Skeletal muscle satellite cell (primary cell): ENCODE measurements at regions not wholly inside any gene's neighbourhood (a gene's known extent, or its start where the extent isn't known, plus 50 kb on each side); places are given as distances from the start of the nearest gene placed in this dataset.
"Not testable (repeated sequence)": the region's sequence is repeated elsewhere in the genome, so short reads cannot be mapped to it uniquely, and the experiment has no call there.

Experiments used
- H3K27me3 ChIP-seq: 2 replicates; pipeline ENCODE4 v1.7.0; 2013; ENCODE audit warnings: low read length; ENCODE audit not compliant: control insufficient read depth, insufficient read depth
- H3K36me3 ChIP-seq: 2 replicates; pipeline ENCODE4 v1.7.0; 2013; ENCODE audit warnings: mild to moderate bottlenecking, control low read depth, low read length; ENCODE audit not compliant: insufficient read depth
- H3K4me1 ChIP-seq: 2 replicates; pipeline ENCODE4 v1.7.0; 2013; ENCODE audit warnings: low read length; ENCODE audit not compliant: control insufficient read depth, insufficient read depth
- H3K4me2 ChIP-seq: 2 replicates; pipeline ENCODE4 v1.7.0; 2013; ENCODE audit warnings: mild to moderate bottlenecking, low read length
- H3K4me3 ChIP-seq: 2 replicates; pipeline ENCODE4 v1.7.0; 2013; ENCODE audit warnings: low read length
- H3K9ac ChIP-seq: 2 replicates; pipeline ENCODE4 v1.7.0; 2013; ENCODE audit warnings: mild to moderate bottlenecking, low read depth, low read length, moderate library complexity
- H3K9me3 ChIP-seq: replicated peaks from 2 replicates; pipeline ENCODE4 v1.7.0; 2013; ENCODE audit warnings: mild to moderate bottlenecking, control low read depth, low read length

DNA sequence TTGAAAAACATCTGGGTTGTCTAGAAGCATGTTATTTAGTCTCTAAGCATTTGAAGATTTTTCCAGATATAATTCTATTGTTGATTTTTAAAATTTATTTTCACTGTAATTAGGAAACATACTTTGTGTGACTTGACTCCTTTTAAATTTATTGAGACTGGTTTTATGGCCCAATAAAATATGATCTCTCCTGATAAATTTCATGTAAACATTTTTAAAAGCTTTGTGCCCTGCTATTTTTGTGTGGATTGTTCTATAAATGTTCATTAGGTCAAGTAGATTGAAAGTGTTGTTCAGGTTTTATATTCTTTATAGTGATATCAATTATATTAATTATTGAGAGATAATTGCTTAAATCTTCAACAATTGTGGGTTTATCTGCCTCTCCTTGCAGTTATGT, 105.4 kb downstream of the RFX6 start:
- Histone ChIP-seq H3K9ac (no peak overlapping the region), H3K27me3 (no peaks in the 10 kb centered on the region), H3K4me2 (no peak overlapping the region), H3K36me3 (no peaks in the 10 kb centered on the region), H3K4me3 (no peak overlapping the region), H3K9me3 (no peaks in the 10 kb centered on the region), H3K4me1 (no peaks in the 10 kb centered on the region)

DNA sequence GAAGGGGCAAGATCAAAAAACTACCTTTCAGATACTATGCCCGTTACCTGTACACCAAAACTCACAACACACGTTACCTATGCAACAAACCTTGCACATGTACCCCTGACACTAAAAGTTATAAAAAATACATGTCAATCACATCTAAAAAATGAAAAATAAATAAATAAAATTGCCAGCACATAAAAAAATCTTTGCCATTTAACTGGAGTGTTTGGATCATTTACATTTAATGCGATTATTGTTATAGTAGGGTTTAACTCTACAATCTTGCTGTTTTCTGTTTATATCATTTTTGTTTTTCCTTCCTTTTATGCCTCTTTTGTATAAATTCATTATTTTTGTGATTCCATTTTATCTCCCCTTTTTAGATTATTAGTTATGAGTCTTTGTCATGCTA, 106.3 kb downstream of the RFX6 start:
- Histone ChIP-seq H3K27me3 (no peaks in the 10 kb centered on the region), H3K4me1 (no peaks in the 10 kb centered on the region), H3K4me3 (no peak overlapping the region)

DNA sequence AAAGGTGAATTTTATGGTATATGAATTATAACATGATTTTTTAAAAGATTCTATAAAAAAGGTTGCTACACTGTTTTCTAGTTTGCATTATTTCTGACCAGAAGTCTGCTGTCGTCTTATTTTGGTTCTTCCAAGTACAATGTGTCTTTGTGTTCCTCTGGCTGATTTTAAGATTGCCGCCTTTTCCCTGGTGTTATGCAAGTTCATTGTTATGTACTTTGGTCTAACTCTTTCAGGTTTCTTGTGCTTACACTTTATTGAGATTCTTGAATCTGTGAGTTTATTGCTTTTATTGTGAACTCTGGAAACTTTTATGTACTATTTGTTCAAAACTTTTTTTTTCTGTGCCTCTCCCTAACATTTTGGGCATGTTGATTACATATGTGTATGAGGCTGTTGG, 109.8 kb downstream of the RFX6 start:
- H3K4me1 ChIP-seq: no peaks in the 10 kb centered on the region
- no peak overlapping the region for H3K4me2 ChIP-seq
- H3K27me3 ChIP-seq: no peaks in the 10 kb centered on the region
- no peak overlapping the region for H3K9ac ChIP-seq
- no peak overlapping the region for H3K4me3 ChIP-seq
- no peaks in the 10 kb centered on the region for H3K36me3 ChIP-seq
- H3K9me3 ChIP-seq: no peaks in the 10 kb centered on the region

More for the DNA sequence above, 106.3 kb downstream of the RFX6 start:
- Histone ChIP-seq H3K9ac (no peak overlapping the region), H3K9me3 (no peaks in the 10 kb centered on the region), H3K4me2 (no peak overlapping the region), H3K36me3 (no peaks in the 10 kb centered on the region)

- Histone ChIP-seq H3K9ac (no peak overlapping the region), H3K4me2 (no peak overlapping the region), H3K9me3 (no peaks in the 10 kb centered on the region), H3K4me1 (no peaks in the 10 kb centered on the region), H3K36me3 (no peaks in the 10 kb centered on the region), H3K27me3 (no peaks in the 10 kb centered on the region), H3K4me3 (no peak overlapping the region)
Observed at GRCh38 chr6:116990679-116991078, 113.6 kb downstream of the RFX6 start.

GRCh38 chr6:116992546-116992945, 115.5 kb downstream of the RFX6 start:
- Histone ChIP-seq H3K36me3 (no peaks in the 10 kb centered on the region), H3K4me3 (no peak overlapping the region), H3K9me3 (no peaks in the 10 kb centered on the region), H3K4me2 (no peak overlapping the region), H3K9ac (no peak overlapping the region), H3K27me3 (no peaks in the 10 kb centered on the region), H3K4me1 (no peaks in the 10 kb centered on the region)

DNA sequence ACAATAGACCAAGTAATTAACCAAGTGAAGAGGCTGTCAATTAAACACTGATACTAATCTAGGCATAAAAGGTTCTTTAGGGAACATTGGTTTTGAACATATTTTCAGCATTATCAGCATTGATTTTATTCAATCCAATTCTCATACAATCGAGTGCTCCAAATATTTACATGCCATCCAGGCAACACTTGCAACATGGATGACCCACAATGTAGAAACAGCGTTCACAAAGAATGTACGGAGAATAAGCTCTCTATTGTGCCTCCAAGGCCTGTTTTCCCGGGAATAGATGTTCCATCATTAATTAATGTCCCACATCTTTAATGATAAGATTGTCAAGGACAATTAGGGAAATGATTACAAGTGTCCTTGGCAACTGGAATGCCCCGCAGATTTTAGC, 117.4 kb downstream of the RFX6 start:
- H3K27me3 ChIP-seq: no peaks in the 10 kb centered on the region
- no peaks in the 10 kb centered on the region for H3K36me3 ChIP-seq
- no peaks in the 10 kb centered on the region for H3K9me3 ChIP-seq
- no peak overlapping the region for H3K4me3 ChIP-seq
- no peak overlapping the region for H3K9ac ChIP-seq
- no peaks in the 10 kb centered on the region for H3K4me1 ChIP-seq
- H3K4me2 ChIP-seq: no peak overlapping the region

DNA sequence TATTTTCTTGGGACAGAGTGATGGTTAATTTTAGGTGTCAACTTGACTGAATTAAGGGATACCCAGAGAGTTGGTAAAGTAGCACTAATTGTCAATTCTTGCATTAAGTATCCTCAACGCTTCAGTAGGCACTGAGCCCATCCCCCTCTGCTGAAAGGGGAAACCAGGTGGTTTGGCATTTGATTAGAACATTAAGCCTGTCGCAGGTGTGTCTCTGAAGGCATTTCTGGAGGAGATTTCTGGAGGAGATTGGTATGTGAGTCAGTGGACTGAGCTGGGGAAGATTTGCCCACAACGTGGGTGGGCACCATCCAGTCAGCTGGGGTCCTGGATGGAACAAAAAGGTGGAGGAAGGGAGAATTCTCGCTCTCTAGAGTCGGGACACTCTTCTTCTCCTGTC, 119.8 kb downstream of the RFX6 start:
- Histone ChIP-seq H3K9ac (no peak overlapping the region), H3K9me3 (no peaks in the 10 kb centered on the region), H3K36me3 (no peaks in the 10 kb centered on the region), H3K4me1 (no peaks in the 10 kb centered on the region), H3K4me3 (no peak overlapping the region), H3K27me3 (no peaks in the 10 kb centered on the region), H3K4me2 (no peak overlapping the region)

DNA sequence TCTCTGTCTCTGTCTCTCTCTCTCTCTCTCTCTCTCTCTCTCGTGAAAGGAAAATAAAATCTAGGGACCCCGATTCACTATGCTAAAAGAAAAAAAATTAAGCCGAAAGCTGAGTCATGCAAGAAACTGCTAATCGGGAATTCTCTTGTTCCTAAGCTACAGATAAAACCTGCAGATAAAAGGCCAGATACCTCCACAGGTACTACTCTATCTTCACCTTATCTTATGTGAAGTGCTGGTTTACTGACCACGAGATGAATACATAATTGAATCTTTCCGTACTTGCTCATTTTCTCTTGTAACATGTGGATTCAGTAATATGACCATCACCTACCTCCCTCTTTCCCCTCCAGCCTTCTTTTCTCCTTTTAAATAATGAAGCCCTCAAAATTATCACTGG, 120.5 kb downstream of the RFX6 start:
- no peak overlapping the region for H3K9ac ChIP-seq
- no peak overlapping the region for H3K4me3 ChIP-seq
- H3K27me3 ChIP-seq: no peaks in the 10 kb centered on the region
- no peaks in the 10 kb centered on the region for H3K4me1 ChIP-seq
- no peaks in the 10 kb centered on the region for H3K36me3 ChIP-seq
- H3K9me3 ChIP-seq: no peaks in the 10 kb centered on the region
- no peak overlapping the region for H3K4me2 ChIP-seq

- Histone ChIP-seq H3K9me3 (no peaks in the 10 kb centered on the region), H3K9ac (no peak overlapping the region), H3K27me3 (no peaks in the 10 kb centered on the region), H3K4me3 (no peak overlapping the region), H3K4me1 (no peaks in the 10 kb centered on the region), H3K4me2 (no peak overlapping the region), H3K36me3 (no peaks in the 10 kb centered on the region)
Observed at GRCh38 chr6:117007659-117008058, 130.6 kb downstream of the RFX6 start.

- Histone ChIP-seq H3K27me3 (no peaks in the 10 kb centered on the region), H3K4me1 (no peaks in the 10 kb centered on the region), H3K4me3 (no peak overlapping the region), H3K4me2 (no peak overlapping the region), H3K9ac (no peak overlapping the region), H3K9me3 (no peaks in the 10 kb centered on the region), H3K36me3 (no peaks in the 10 kb centered on the region)
Observed at GRCh38 chr6:117008618-117009017, 131.6 kb downstream of the RFX6 start.

GRCh38 chr6:117014641-117015473, 137.8 kb downstream of the RFX6 start:
- H3K4me2 ChIP-seq, H3K4me3 ChIP-seq, H3K27me3 ChIP-seq, H3K4me1 ChIP-seq, H3K9me3 ChIP-seq, H3K9ac ChIP-seq, H3K36me3 ChIP-seq: not testable (repeated sequence)

DNA sequence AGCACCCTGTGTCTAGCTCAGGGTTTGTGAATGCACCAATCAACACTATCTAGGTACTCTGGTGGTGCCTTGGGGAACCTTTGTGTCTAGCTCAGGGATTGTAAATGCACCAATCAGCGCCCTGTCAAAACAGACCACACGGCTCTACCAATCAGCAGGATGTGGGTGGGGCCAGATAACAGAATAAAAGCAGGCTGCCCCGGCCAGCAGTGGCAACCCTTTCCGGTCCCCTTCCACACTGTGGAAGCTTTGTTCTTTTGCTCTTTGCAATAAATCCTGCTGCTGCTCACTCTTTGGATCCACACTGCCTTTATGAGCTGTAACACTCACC, 138.4 kb downstream of the RFX6 start:
- not testable (repeated sequence) for H3K36me3 ChIP-seq, H3K4me2 ChIP-seq, H3K27me3 ChIP-seq, H3K4me3 ChIP-seq, H3K9ac ChIP-seq, H3K9me3 ChIP-seq, H3K4me1 ChIP-seq
